ENCODE measurements at regions not wholly inside any gene's neighbourhood (a gene's known extent, or its start where the extent isn't known, plus 50 kb on each side); places are given as distances from the start of the nearest gene placed in this dataset.

GRCh38 chr16:88325976-88326375 is 56.8 kb upstream of the ZNF469 start:
- no peak for ATAC-seq
- POLR2A ChIA-PET, result no interaction called here
- CTCF ChIA-PET, result interaction anchor here (0.7 kb wide), 1 partner anchor 9 kb away, joined by 3 read pairs; no protein-coding TSS in a partner anchor
- Histone ChIP-seq H3K27ac (peak overlapping the region; percentile 42 to 99), H3K4me3 (no peak overlapping the region), H3K4me2 (no peak overlapping the region), H3K4me1 (0 out of 3 replicates have a peak, but pooled peaks cover 3% of the 10 kb centered on the region), H3K9me3 (peaks cover 5% of the 10 kb centered on the region; the same call in 2 of the 3 replicates)
- DNase-seq (ENCODE audit: low read depth in 1 of 2, low spot score in 1 of 2), result no peak
- TF ChIP-seq KDM1A (IDR thresholded peaks at IDR 0.05; ENCODE audit: low read depth) (no peak), ZSCAN20 (CRISPR knock-in tag; IDR thresholded peaks at IDR 0.05) (no peak), PHF8 (IDR thresholded peaks at IDR 0.05; ENCODE audit: borderline replicate concordance, low read depth) (no peak), POLR2A (IDR thresholded peaks at IDR 0.05; ENCODE audit: low read length) (no peak)
- FAIRE-seq, result no peak
- 98% methylated on average over 3 of the region's 3 CpGs for WGBS (ENCODE audit: missing lambda C conversion rate)

DNA sequence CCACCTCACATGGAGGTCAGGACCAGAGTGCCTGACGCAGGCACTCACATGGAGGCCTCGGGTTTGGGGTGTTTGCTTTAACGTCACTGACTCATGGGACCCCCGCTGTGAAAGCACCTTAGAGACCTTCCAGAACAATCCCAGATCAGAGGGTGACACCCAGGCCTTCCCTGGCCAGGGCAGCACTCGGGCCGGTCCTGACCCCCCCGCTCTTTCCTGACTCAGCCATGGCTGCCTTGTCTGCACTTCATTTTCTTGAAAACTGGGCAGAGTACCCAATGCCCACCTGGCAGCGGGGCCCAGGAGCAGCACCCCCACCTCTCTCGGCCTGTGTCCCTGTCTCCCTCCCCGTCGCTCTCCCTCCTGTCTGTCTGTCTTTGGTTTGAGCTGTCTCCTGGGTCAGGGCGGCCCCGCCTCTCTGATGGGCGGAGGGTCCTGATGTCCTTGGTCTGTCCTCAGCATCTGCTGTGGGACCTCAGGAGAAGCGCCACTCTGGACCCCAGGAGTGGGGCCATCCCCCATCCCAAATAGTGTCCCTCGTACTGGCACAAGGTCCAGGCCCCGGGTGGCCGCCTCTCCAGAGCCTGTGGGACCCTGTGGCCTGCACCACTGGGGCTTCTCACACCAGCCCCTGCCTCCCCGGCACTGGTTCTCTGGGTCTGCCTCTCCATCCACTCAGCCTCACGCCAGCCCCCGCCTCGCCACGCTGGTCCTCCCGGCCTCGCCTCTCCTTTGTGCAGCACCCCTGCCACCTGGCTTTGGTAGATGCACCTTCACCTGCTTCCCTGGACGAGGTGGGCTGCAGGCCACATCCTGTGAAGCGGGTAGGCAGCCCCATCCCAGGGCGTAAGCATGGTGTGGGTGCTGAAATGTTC is 55.9 kb upstream of the ZNF469 start:
- FAIRE-seq (no peak), DNase-seq (ENCODE audit: low read depth in 1 of 2, low spot score in 1 of 2) (no peak), ATAC-seq (no peak)
- 93% methylated on average over 28 of the region's 28 CpGs for WGBS (ENCODE audit: missing lambda C conversion rate)
- Histone ChIP-seq H3K9me3 (no peaks in the 10 kb centered on the region), H3K4me2 (no peak overlapping the region), H3K4me1 (peaks cover 7% of the 10 kb centered on the region), H3K4me3 (no peak overlapping the region), H3K27ac (peak overlapping the region; percentile 42 to 99)
- TF ChIP-seq RFX5 (IDR thresholded peaks at IDR 0.05), result no peak
- POLR2A ChIA-PET, result no interaction called here
- CTCF ChIA-PET, result interaction anchor here (0.5 to 2.1 kb wide), 2 partner anchors 9 to 213 kb away, joined by 3 to 5 read pairs; no protein-coding TSS in a partner anchor

DNA sequence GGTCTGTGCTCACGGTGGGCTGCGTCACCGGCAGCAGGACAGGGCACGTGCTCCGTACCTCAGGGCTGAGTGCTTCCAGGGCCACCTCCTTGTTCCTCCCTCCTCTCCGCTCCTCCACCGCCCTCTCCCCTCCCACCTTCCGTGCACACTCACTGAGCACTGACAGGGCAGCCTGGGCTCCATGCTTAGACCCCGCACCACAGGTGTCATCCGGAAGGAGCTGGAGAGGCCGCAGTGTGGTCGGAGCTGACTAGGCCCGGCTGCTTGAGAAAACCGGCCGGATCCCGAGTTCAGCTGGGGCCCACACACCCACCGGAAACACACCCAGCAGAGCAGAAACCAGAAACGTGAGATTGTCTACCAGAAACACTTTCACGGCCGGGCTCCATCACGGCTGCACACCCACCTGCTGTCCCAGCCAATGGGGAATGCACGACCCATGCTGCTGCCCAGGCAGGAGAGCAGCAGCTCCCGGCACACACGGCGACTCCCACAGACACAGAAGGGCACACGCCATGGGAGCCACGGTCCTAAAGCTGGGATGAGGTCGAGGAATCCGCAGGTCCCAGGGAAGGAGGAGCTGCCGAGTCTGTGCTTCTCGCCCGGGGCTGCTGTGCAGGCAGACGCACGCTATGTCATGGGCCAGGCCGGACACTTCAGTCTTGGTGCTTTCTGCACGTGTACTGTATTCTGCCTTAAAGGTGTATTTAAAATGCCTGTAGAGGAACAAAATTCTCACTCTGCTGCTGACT is 55.0 kb upstream of the ZNF469 start:
- DNase-seq (ENCODE audit: low read depth in 1 of 2, low spot score in 1 of 2), result no peak

More for the DNA sequence above, 55.0 kb upstream of the ZNF469 start:
- POLR2A ChIA-PET, result no interaction called here
- no peak overlapping the region for H3K4me3 ChIP-seq
- WGBS (ENCODE audit: missing lambda C conversion rate), result 94% methylated on average over 36 of the region's 36 CpGs
- H3K4me1 ChIP-seq, result peaks cover 14% of the 10 kb centered on the region
- no peak overlapping the region for H3K4me2 ChIP-seq
- H3K9me3 ChIP-seq, result no peaks in the 10 kb centered on the region
- H3K27ac ChIP-seq, result peak overlapping the region; percentile 57 to 99; a peak in 5 of 6 replicates
- ATAC-seq, result no peak
- TF ChIP-seq BHLHE40 (IDR thresholded peaks at IDR 0.05; ENCODE audit: low read depth, low read length) (no peak), RAD21 (conservative IDR thresholded peaks at IDR 0.05 in 1 of 2, IDR thresholded peaks at IDR 0.05 in 1 of 2) (no peak), EP300 (IDR thresholded peaks at IDR 0.05) (no peak), NFE2L2 (conservative IDR thresholded peaks at IDR 0.05; ENCODE audit: low read length) (no peak), RNF2 (IDR thresholded peaks at IDR 0.05; ENCODE audit: borderline replicate concordance, low read depth) (no peak), BCL3 (IDR thresholded peaks at IDR 0.05) (no peak), CHD4 (IDR thresholded peaks at IDR 0.05; ENCODE audit: borderline replicate concordance) (no peak), GATA3 (IDR thresholded peaks at IDR 0.05; ENCODE audit: borderline replicate concordance) (no peak), USF2 (IDR thresholded peaks at IDR 0.05) (no peak), TFCP2L1 (CRISPR knock-in tag; IDR thresholded peaks at IDR 0.05) (no peak), TP53 (CRISPR knock-in tag; IDR thresholded peaks at IDR 0.05) (no peak), PBX3 (IDR thresholded peaks at IDR 0.05) (no peak), FOSL2 (IDR thresholded peaks at IDR 0.05) (no peak), FOSL2 (CRISPR knock-in tag; IDR thresholded peaks at IDR 0.05) (no peak), SMC3 (IDR thresholded peaks at IDR 0.05) (no peak), RCOR1 (IDR thresholded peaks at IDR 0.05; ENCODE audit: low read depth, low read length) (no peak), MYC (IDR thresholded peaks at IDR 0.05; ENCODE audit: borderline replicate concordance, low read length) (no peak), ZFP36 (IDR thresholded peaks at IDR 0.05; ENCODE audit: borderline replicate concordance, partially characterized antibody) (no peak), EHF (CRISPR knock-in tag; IDR thresholded peaks at IDR 0.05) (no peak)
- TF ChIP-seq, protein P1, sequence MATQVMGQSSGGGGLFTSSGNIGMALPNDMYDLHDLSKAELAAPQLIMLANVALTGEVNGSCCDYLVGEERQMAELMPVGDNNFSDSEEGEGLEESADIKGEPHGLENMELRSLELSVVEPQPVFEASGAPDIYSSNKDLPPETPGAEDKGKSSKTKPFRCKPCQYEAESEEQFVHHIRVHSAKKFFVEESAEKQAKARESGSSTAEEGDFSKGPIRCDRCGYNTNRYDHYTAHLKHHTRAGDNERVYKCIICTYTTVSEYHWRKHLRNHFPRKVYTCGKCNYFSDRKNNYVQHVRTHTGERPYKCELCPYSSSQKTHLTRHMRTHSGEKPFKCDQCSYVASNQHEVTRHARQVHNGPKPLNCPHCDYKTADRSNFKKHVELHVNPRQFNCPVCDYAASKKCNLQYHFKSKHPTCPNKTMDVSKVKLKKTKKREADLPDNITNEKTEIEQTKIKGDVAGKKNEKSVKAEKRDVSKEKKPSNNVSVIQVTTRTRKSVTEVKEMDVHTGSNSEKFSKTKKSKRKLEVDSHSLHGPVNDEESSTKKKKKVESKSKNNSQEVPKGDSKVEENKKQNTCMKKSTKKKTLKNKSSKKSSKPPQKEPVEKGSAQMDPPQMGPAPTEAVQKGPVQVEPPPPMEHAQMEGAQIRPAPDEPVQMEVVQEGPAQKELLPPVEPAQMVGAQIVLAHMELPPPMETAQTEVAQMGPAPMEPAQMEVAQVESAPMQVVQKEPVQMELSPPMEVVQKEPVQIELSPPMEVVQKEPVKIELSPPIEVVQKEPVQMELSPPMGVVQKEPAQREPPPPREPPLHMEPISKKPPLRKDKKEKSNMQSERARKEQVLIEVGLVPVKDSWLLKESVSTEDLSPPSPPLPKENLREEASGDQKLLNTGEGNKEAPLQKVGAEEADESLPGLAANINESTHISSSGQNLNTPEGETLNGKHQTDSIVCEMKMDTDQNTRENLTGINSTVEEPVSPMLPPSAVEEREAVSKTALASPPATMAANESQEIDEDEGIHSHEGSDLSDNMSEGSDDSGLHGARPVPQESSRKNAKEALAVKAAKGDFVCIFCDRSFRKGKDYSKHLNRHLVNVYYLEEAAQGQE (IDR thresholded peaks at IDR 0.05), result no peak
- CTCF ChIA-PET, result interaction anchor here (0.5 to 2.1 kb wide), 4 partner anchors 9 to 214 kb away, joined by 3 to 5 read pairs (median 4); no protein-coding TSS in a partner anchor
- FAIRE-seq, result no peak
